Skin epidermis (tissue), 12 donors: ENCODE measurements at regions not wholly inside any gene's neighbourhood (a gene's known extent, or its start where the extent isn't known, plus 50 kb on each side); places are given as distances from the start of the nearest gene placed in this dataset.

ENCODE experiments used
- H3K27ac ChIP-seq, 21 experiments: fragments of 200-600 bp; sonication (generic) in 11 of 21; one replicate each; pipeline ENCODE4 v1.5.0; 2020; ENCODE audit warnings: mild to moderate bottlenecking in 3 of 21, inconsistent platforms in 2 of 21, moderate library complexity in 2 of 21
- H3K4me3 ChIP-seq, 7 experiments: fragments of 200-600 bp; sonication (generic) in 2 of 7; one replicate each; pipeline ENCODE4 v1.5.0; 2020; ENCODE audit warnings: inconsistent platforms in 2 of 7, mild to moderate bottlenecking in 2 of 7, moderate library complexity in 1 of 7

DNA sequence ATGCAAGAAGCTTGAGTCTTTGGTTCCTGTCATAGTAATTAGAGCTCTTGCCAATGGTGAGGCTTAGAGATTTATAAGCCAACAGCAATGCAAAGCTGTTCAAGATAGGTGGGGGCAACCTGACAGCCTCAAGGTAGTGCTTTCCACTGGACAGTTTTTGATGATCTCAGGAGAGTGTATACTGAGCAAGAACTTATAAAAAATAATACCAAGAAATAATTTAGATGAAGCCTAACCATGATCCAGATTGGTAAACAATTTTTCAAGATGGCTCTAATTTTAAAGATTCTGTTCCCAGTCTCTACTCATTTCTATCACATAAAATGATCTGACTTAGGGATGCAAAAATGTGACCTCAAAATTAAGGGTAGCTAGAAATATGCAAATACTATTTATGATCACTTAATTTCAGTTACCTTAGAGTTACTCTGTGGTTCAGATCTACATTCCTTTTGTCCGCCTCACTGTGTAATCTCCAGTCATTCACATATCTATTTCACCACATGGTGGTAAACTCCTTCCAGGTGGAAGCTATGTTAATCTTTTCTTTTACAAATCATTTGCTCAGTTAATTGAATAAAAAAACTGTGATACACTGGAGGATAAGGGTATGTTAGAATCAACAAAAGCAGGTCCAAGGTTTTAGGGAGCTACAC lies 1228.0 kb upstream of the C9orf72 start:
- H3K4me3 ChIP-seq = no peak overlapping the region
- no peak overlapping the region for H3K27ac ChIP-seq

DNA sequence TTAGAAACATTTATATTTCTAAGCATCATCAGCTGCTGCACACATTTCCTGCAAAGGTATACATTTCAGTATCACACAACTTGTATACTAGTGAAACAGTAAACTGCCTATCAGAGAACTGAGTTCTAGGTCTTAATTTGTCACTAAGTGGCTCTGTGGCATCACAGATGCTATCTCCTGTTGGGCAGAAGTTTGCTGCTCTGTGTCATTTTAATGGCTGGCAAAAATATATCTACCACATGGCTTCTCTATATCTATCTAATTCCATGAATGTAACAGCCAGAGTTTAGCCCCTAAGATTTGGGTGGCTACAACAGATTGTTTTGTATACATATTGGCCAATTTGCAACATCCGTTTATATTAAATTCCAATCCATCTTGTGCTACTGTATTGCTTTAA lies 1231.9 kb upstream of the C9orf72 start:
- Histone ChIP-seq H3K4me3 (no peak overlapping the region), H3K27ac (no peak overlapping the region)

DNA sequence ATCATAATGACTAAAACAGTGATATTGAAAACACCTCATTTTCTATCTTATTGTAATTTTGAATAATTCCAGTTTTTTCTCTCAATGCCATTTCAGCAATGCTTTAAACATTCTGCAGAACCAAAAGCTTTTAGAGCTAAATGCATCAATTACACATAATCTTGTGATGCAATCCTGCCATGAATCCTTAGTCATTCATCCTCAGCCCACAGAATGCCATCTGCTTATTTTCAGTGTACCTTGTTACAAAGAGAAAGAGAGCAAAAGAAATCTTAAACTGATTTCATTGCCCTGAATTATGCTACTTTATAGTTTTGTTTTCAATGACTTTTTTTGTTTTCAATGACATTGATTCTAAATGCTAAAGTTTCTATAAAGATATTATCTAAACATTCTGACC lies 1234.8 kb upstream of the C9orf72 start:
- H3K27ac ChIP-seq = no peak overlapping the region

DNA sequence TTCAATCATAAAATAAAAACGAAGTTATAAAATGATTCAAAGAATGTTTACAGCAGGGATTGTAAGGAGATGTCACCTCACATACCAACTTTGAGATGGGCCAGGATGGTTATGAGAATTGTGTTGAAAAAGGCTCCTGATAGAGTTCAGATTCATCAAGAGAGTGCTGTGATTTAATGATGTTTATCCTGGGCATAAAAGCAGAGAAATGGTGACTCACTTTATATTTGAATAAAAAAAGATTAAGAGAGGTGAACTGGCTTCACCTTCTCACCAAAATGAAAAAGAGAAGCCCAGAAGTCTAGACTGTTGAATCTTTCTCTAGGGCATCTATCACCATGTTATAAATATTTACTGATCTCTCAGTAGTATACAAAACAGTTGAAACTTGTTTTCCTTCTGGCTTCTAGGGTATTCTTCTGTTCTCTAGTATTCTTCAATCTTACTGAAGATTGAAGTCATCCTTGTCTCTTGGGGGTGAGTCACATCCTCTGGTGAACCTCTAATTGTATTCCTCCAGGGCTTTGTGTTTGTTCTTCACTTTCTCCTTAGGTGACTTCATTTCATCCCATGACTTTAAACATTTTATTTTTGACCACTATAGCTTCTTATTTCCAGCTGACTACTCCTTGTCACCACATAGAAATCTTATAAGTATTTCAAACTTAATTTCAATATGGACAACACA lies 1237.3 kb upstream of the C9orf72 start:
- Histone ChIP-seq H3K27ac (no peak overlapping the region), H3K4me3 (no peak overlapping the region)

More for the DNA sequence above, 1234.8 kb upstream of the C9orf72 start:
- H3K4me3 ChIP-seq = no peak overlapping the region

DNA sequence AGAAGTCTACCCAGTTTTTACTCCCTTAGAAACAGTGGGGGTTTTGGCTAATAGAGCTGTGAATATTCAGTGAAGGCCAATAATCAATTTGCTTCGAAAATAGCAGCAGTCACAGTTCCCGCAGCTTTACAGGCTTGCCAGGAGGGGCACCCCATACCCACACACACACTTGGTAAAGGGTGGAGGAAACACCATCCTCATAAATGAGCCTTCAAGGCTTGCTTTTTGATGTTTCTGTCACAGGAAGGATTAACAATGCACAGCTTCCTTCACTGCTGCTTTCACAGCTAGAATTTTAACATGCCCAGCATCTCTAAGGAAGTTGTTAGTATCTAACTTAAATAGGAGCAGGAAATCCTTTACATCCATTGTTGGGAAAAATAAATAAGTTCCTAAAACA lies 1247.5 kb upstream of the C9orf72 start:
- Histone ChIP-seq H3K27ac (no peak overlapping the region), H3K4me3 (no peak overlapping the region)

- Histone ChIP-seq H3K4me3 (no peak overlapping the region), H3K27ac (no peak overlapping the region)
These were observed 1248.0 kb upstream of the C9orf72 start for GRCh38 chr9:28821240-28821639.

- Histone ChIP-seq H3K27ac (no peak overlapping the region), H3K4me3 (no peak overlapping the region)
These were observed 1251.2 kb upstream of the C9orf72 start for GRCh38 chr9:28824432-28824963.

DNA sequence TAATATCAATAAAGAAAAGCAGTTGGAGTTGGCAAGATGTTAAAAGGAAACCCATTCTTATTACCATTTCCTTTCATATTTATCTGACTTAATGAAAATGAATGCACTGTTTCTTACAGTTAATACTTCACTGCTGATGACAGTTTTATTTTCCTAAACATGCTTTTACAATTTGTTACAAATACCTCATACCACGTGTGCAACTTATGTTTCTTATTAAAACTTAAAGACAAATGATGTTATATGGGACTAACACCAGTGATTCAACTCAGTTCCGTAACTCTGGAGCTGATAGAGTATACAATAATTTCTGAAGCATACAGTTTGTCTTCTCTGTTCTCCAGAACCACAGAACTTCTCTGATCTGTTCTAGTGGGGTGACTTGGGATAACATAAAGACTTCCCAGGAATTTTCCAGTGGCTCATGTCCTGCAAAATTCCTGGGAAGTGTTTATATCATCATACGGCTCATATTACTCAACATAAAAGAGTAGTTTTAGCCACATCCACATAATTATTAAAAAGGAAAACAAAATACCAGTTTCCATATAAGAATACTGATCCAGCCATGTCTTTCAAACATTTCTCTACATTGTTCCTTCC lies 1259.0 kb upstream of the C9orf72 start:
- no peak overlapping the region for H3K27ac ChIP-seq
- no peak overlapping the region for H3K4me3 ChIP-seq

GRCh38 chr9:28834156-28834555 lies 1260.9 kb upstream of the C9orf72 start:
- Histone ChIP-seq H3K27ac (no peak overlapping the region), H3K4me3 (no peak overlapping the region)

DNA sequence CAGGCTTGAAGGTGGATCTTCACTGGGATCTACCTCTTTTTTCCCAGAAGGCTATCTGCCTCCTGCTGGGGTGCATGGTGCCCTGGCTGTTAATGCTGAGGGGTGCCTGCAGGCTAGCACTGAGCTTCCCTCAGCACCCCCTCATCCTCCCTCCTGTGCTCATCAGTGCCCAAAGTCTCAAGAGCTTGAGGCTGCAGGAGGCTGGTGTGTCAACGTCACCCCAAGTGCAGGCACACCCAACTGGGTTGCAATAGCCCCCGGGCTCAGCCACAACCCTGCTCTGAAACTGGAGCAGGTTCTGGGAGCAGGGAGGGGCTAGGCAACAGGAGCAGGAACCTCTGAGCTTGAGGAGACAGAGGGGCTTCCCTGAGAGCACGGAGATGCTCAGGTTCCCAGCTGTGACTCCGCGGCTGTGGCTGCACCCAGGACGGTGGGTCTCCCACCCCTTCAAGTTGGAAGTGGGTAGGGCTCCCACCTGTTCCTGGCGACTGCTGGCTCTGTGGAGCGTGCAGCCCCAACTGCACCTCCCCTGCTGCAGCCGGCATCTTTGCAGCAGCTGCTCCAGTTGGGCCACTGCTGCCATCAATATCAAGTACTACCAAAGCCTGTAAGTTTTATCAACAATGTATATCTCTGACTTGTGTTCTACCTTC lies 1266.6 kb upstream of the C9orf72 start:
- no peak overlapping the region for H3K4me3 ChIP-seq
- no peak overlapping the region for H3K27ac ChIP-seq

- no peak overlapping the region for H3K4me3 ChIP-seq
- no peak overlapping the region for H3K27ac ChIP-seq
These were observed 1268.5 kb upstream of the C9orf72 start for GRCh38 chr9:28841775-28842174.

DNA sequence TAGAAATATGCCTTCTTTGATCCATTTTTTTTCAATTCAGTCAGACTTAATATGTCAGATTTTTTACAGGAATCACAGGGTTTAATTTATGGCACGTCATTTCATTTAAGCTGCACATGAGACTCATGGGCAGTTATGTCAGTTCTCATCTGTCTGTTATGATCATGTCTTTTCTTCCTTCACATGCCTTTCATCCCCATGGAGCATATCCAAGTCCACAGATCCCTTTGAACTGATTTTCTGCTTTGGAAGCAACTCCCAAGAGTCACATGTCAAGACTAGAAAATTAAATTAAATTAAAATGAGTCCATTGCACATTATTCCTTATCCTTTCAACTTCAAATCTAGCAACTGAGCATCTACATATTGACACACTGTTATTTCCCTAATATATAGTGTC lies 1274.0 kb upstream of the C9orf72 start:
- Histone ChIP-seq H3K27ac (no peak overlapping the region), H3K4me3 (no peak overlapping the region)

DNA sequence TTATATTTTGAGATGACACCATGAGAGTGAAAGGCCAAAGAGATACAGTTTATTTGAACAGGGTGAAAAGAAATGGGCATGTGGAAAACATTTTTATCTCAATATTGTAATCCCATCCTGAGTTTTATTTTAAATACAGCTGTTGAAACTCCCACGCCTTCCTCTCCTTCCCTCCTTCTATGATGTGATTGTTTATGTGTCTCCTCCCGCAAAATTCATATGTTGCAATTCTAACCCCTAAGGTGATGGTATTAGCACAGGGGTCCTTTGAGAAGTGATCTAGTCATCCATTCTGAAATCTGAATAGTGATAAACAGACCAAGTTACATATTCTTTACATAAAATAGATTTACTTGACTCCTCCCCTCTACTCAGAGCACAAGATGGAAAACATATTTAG lies 1275.4 kb upstream of the C9orf72 start:
- Histone ChIP-seq H3K27ac (no peak overlapping the region), H3K4me3 (no peak overlapping the region)

- Histone ChIP-seq H3K4me3 (no peak overlapping the region), H3K27ac (no peak overlapping the region)
These were observed 1280.2 kb upstream of the C9orf72 start for GRCh38 chr9:28853477-28853876.

DNA sequence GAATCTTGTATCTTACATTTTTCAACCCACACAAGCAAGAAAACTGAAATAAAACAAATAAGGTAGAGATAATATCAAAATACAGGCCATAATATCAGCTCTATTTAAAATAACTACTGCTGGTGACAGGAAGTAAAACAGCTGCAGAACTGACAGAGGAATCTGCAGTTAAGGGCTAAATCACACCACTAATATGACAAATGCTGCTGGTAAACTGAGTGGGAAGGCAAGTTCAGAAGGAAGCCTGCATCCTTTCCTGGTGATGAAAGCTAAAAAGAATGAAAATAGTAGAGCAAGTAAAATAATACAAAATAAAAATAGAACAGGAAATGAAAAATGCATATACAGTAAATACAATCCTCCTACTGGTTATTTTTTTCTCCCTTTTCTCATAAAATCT lies 1293.7 kb upstream of the C9orf72 start:
- Histone ChIP-seq H3K4me3 (no peak overlapping the region), H3K27ac (no peak overlapping the region)

DNA sequence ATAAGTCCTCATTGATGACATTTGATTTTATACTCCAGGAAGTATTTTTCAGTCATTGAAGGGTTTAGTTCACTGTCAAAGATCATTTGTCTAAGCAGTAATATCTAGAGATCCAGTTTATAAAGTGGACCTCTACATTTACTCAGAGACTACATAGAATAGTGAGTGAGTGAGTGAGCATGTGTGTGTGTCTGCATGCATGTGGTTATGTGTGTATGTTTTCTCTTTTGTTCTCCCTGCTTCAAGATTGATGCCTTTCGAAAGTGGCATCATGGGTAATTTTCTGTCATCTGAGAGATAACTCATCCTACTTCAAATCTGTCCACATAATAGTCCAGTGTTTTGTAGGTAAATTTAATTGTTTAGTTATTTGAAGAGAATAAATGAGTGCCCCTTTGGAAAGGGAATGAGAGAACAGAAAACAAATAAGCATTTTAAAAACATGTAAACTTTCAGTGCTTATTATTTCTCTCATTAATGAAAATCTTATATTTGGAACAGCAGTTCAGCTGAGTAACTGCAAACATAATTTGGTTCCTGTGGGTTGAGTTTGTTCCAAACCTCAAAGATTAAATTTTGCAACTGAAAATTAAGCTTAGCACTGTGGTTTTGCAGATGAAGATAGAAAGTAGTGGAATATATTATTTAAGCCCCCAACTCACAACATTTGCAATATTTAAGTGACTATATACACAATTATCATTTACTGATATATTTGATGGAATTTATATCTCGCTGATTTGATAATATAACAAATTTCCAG lies 1295.1 kb upstream of the C9orf72 start:
- H3K27ac ChIP-seq = no peak overlapping the region
- H3K4me3 ChIP-seq = no peak overlapping the region

DNA sequence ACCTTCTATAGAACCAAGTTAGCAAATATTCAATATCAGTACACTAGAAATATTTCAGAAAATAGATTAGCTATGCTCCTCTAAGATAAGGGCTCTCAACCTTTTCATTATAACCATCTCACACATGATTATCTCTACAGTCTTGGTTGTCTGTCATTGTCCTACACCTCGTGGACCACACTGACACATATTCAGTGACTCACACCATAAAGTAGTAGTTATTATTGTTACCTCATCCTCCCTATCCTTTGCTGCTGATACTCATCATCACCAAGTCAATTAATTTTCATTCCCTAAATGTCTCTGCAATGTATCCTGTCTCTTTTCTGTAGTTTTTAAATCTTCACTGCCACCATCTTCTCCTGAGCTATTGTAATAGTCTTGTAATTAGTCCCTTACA lies 1309.2 kb upstream of the C9orf72 start:
- no peak overlapping the region for H3K27ac ChIP-seq
- H3K4me3 ChIP-seq = no peak overlapping the region

DNA sequence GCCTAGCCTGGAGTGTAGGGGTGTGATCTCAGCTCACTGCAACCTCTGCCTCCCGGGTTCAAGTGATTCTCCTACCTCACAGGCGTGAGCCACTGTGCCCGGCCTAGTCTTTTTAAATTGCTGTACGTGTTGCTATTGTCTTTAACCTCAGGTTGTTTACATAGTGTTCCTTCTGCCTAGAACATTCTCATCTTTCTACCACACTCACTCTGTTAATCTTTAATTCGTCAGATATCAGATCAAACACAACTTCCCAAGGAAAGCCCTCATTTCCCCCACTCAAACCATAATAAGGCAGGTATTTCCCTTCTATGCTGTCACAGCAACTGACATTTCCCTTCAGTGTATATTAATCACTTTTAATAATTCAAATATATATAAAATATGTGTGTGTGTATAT lies 1310.0 kb upstream of the C9orf72 start:
- Histone ChIP-seq H3K4me3 (no peak overlapping the region), H3K27ac (no peak overlapping the region)

GRCh38 chr9:28887188-28887884 lies 1314.1 kb upstream of the C9orf72 start:
- no peak overlapping the region for H3K4me3 ChIP-seq
- no peak overlapping the region for H3K27ac ChIP-seq
